Thoracic aorta (tissue), 2 donors: ENCODE measurements at regions not wholly inside any gene's neighbourhood (a gene's known extent, or its start where the extent isn't known, plus 50 kb on each side); places are given as distances from the start of the nearest gene placed in this dataset.
A peak's percentile ranks its signal among the peaks of the same experiment; 100 is the strongest.

Experiments
- ATAC-seq: fragments of 150-250 bp; one replicate; pipeline ENCODE4 v1.8.0; 2017; ENCODE audit warnings: low read depth; ENCODE audit not compliant: insufficient number of reproducible peaks, low FRiP score
- DNase-seq: peaks from one replicate; pipeline ENCODE4 v3.0.0-alpha.2; 2020; ENCODE audit warnings: low spot score
- H3K27ac ChIP-seq, 2 donors: fragments of 200-600 bp; sonication (generic); 1 replicate in 1 of 2; 2 replicates in 1 of 2; pipeline ENCODE4 v1.5.1; 2016; ENCODE audit warnings: mild to moderate bottlenecking in 2 of 2, moderate library complexity in 2 of 2
- H3K27me3 ChIP-seq: fragments of 200-600 bp; sonication (generic); replicated peaks from 2 replicates; pipeline ENCODE4 v1.6.0; 2016; ENCODE audit warnings: mild to moderate bottlenecking; ENCODE audit not compliant: insufficient read depth
- H3K36me3 ChIP-seq: fragments of 200-600 bp; sonication (generic); one replicate; pipeline ENCODE4 v1.5.1; 2016
- H3K4me1 ChIP-seq, 2 donors: fragments of 200-600 bp; sonication (generic); 1 replicate in 1 of 2; 2 replicates in 1 of 2; pipeline versions ENCODE4 v1.5.1 to v1.6.0; 2016; ENCODE audit warnings: low read depth in 2 of 2, mild to moderate bottlenecking in 1 of 2; ENCODE audit not compliant: control insufficient read depth in 1 of 2
- H3K4me3 ChIP-seq: fragments of 200-600 bp; sonication (generic); 2 replicates; pipeline ENCODE4 v1.5.1; 2016; ENCODE audit warnings: mild to moderate bottlenecking
- H3K9me3 ChIP-seq: fragments of 200-600 bp; sonication (generic); 2 replicates; pipeline ENCODE4 v1.5.1; 2016
- TF ChIP-seq, protein P1 (sequence below): fragments of 200-600 bp; sonication (generic); IDR thresholded peaks from one replicate; pipeline ENCODE4 v1.5.1; 2019; ENCODE audit warnings: antibody characterized with exemption

GRCh38 chr22:44363013-44363979, 50.5 kb upstream of the SHISAL1 start:
- DNase-seq: peak; percentile 81
- H3K4me1 ChIP-seq: peaks cover 28 to 61% of the 10 kb centered on the region in 2 donors

GRCh38 chr22:44362249-44363012, 49.7 kb upstream of the SHISAL1 start:
- DNase-seq: no peak
- peaks cover 28 to 69% of the 10 kb centered on the region in 2 donors for H3K4me1 ChIP-seq

More at GRCh38 chr22:44363013-44363979, 50.5 kb upstream of the SHISAL1 start:
- H3K27ac ChIP-seq: peak overlapping the region; percentile 69 to 85
- TF ChIP-seq, protein P1, sequence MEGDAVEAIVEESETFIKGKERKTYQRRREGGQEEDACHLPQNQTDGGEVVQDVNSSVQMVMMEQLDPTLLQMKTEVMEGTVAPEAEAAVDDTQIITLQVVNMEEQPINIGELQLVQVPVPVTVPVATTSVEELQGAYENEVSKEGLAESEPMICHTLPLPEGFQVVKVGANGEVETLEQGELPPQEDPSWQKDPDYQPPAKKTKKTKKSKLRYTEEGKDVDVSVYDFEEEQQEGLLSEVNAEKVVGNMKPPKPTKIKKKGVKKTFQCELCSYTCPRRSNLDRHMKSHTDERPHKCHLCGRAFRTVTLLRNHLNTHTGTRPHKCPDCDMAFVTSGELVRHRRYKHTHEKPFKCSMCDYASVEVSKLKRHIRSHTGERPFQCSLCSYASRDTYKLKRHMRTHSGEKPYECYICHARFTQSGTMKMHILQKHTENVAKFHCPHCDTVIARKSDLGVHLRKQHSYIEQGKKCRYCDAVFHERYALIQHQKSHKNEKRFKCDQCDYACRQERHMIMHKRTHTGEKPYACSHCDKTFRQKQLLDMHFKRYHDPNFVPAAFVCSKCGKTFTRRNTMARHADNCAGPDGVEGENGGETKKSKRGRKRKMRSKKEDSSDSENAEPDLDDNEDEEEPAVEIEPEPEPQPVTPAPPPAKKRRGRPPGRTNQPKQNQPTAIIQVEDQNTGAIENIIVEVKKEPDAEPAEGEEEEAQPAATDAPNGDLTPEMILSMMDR: no peak
- H3K27me3 ChIP-seq: no peaks in the 10 kb centered on the region
- ATAC-seq: peak; percentile 61
- H3K36me3 ChIP-seq: no peaks in the 10 kb centered on the region
- no peaks in the 10 kb centered on the region for H3K9me3 ChIP-seq
- H3K4me3 ChIP-seq: peak overlapping the region; percentile 40

More at GRCh38 chr22:44362249-44363012, 49.7 kb upstream of the SHISAL1 start:
- TF ChIP-seq, protein P1: no peak
- H3K27ac ChIP-seq: peak overlapping the region; percentile 69 to 85
- no peak overlapping the region for H3K4me3 ChIP-seq
- no peaks in the 10 kb centered on the region for H3K27me3 ChIP-seq
- H3K36me3 ChIP-seq: no peaks in the 10 kb centered on the region
- no peaks in the 10 kb centered on the region for H3K9me3 ChIP-seq
- ATAC-seq: no peak
